MM.1S (cell line): ENCODE measurements at regions not wholly inside any gene's neighbourhood (a gene's known extent, or its start where the extent isn't known, plus 50 kb on each side); places are given as distances from the start of the nearest gene placed in this dataset.
"Not testable (repeated sequence)": the region's sequence is repeated elsewhere in the genome, so short reads cannot be mapped to it uniquely, and the experiment has no call there.

Source experiments
- DNase-seq: peaks from one replicate; pipeline ENCODE4 v3.0.0-alpha.2; 2015
- H2AFZ ChIP-seq: fragments of 300-600 bp; sonication (generic); 2 replicates; pipeline ENCODE4 v1.6.0; 2016; ENCODE audit warnings: antibody characterized with exemption, low read length
- H3F3A ChIP-seq: fragments of 300-600 bp; sonication (generic); 2 replicates; pipeline ENCODE4 v1.6.1; 2016; ENCODE audit warnings: mild to moderate bottlenecking, antibody characterized with exemption, low read length, moderate library complexity, mixed read lengths; ENCODE audit not compliant: insufficient read depth
- H3K27ac ChIP-seq: fragments of 300-600 bp; sonication (generic); 2 replicates; pipeline ENCODE4 v1.5.1; 2016; ENCODE audit warnings: mild to moderate bottlenecking, low read length
- H3K27me3 ChIP-seq: fragments of 300-600 bp; sonication (generic); replicated peaks from 2 replicates; pipeline ENCODE4 v1.6.0; 2016; ENCODE audit warnings: low read length; ENCODE audit not compliant: insufficient read depth
- H3K36me3 ChIP-seq: fragments of 300-600 bp; sonication (generic); replicated peaks from 2 replicates; pipeline ENCODE4 v1.6.1; 2016; ENCODE audit warnings: mild to moderate bottlenecking, low read length, mixed read lengths; ENCODE audit not compliant: insufficient read depth
- H3K4me1 ChIP-seq: fragments of 300-600 bp; sonication (generic); 2 replicates; pipeline ENCODE4 v1.6.1; 2016; ENCODE audit warnings: low read length, mixed read lengths
- H3K4me2 ChIP-seq: fragments of 300-600 bp; sonication (generic); 2 replicates; pipeline ENCODE4 v1.6.0; 2016; ENCODE audit warnings: low read depth, low read length
- H3K4me3 ChIP-seq: fragments of 300-600 bp; sonication (generic); 2 replicates; pipeline ENCODE4 v1.5.1; 2016; ENCODE audit warnings: low read length, mixed read lengths
- H3K79me2 ChIP-seq: fragments of 300-600 bp; sonication (generic); 2 replicates; pipeline ENCODE4 v1.6.1; 2016; ENCODE audit warnings: mixed run types, low read length, mixed read lengths
- H3K9ac ChIP-seq: fragments of 300-600 bp; sonication (generic); 2 replicates; pipeline ENCODE4 v1.6.1; 2016; ENCODE audit warnings: low read length, mixed read lengths
- H3K9me2 ChIP-seq: fragments of 300-600 bp; sonication (generic); replicated peaks from 2 replicates; pipeline ENCODE4 v1.6.1; 2016; ENCODE audit warnings: mild to moderate bottlenecking, low read length, mixed read lengths; ENCODE audit not compliant: insufficient read depth
- H3K9me3 ChIP-seq: fragments of 300-600 bp; sonication (generic); replicated peaks from 2 replicates; pipeline ENCODE4 v1.6.1; 2016; ENCODE audit warnings: mild to moderate bottlenecking, low read length, mixed read lengths; ENCODE audit not compliant: insufficient read depth
- H4K20me1 ChIP-seq: fragments of 300-600 bp; sonication (generic); 2 replicates; pipeline ENCODE4 v1.6.1; 2016; ENCODE audit warnings: mild to moderate bottlenecking, low read length, moderate library complexity, mixed read lengths; ENCODE audit not compliant: insufficient read depth
- CTCF ChIP-seq: fragments of 300-600 bp; sonication (generic); IDR thresholded peaks from 2 replicates; pipeline ENCODE4 v1.5.1; 2016; ENCODE audit warnings: antibody characterized with exemption, low read length, mixed read lengths
- EZH2 ChIP-seq: fragments of 300-600 bp; sonication (generic); optimal IDR thresholded peaks from 2 replicates; pipeline ENCODE3; 2017; ENCODE audit warnings: low read depth, mild to moderate bottlenecking, antibody characterized with exemption, low read length, mixed read lengths
- EZH2phosphoT487 ChIP-seq: fragments of 300-600 bp; sonication (generic); IDR thresholded peaks from 2 replicates; pipeline ENCODE4 v1.6.1; 2018; ENCODE audit warnings: antibody characterized with exemption, low read length

- no peaks in the 10 kb centered on the region for H3F3A ChIP-seq
- DNase-seq: no peak
- H2AFZ ChIP-seq: no peak overlapping the region
- no peaks in the 10 kb centered on the region for H3K79me2 ChIP-seq
- no peaks in the 10 kb centered on the region for H3K9me3 ChIP-seq
- H3K4me2 ChIP-seq: no peak overlapping the region
- H4K20me1 ChIP-seq: no peaks in the 10 kb centered on the region
- H3K9ac ChIP-seq: no peak overlapping the region
- no peak overlapping the region for H3K27ac ChIP-seq
- H3K36me3 ChIP-seq: no peaks in the 10 kb centered on the region
- H3K4me3 ChIP-seq: no peak overlapping the region
- H3K4me1 ChIP-seq: no peaks in the 10 kb centered on the region
- no peaks in the 10 kb centered on the region for H3K27me3 ChIP-seq
- H3K9me2 ChIP-seq: no peaks in the 10 kb centered on the region
- no peak for TF ChIP-seq EZH2phosphoT487
- TF ChIP-seq EZH2: no peak
- TF ChIP-seq CTCF: no peak
Measured at GRCh38 chr18:78507217-78507616, 472.4 kb upstream of the SALL3 start.

GRCh38 chr18:78508228-78508824, 471.3 kb upstream of the SALL3 start:
- DNase-seq: not testable (repeated sequence)

GRCh38 chr18:78510091-78510490, 469.5 kb upstream of the SALL3 start:
- no peaks in the 10 kb centered on the region for H4K20me1 ChIP-seq
- H3K9me2 ChIP-seq: no peaks in the 10 kb centered on the region
- no peak overlapping the region for H3K4me3 ChIP-seq
- H3K4me1 ChIP-seq: no peaks in the 10 kb centered on the region
- no peak overlapping the region for H3K4me2 ChIP-seq
- H3K9me3 ChIP-seq: no peaks in the 10 kb centered on the region
- H2AFZ ChIP-seq: no peak overlapping the region
- no peak for DNase-seq
- no peaks in the 10 kb centered on the region for H3K36me3 ChIP-seq
- no peak overlapping the region for H3K27ac ChIP-seq
- H3K27me3 ChIP-seq: no peaks in the 10 kb centered on the region
- no peaks in the 10 kb centered on the region for H3F3A ChIP-seq
- H3K79me2 ChIP-seq: no peaks in the 10 kb centered on the region
- TF ChIP-seq EZH2phosphoT487 (no peak), CTCF (no peak), EZH2 (no peak)
- no peak overlapping the region for H3K9ac ChIP-seq

More at GRCh38 chr18:78508228-78508824, 471.3 kb upstream of the SALL3 start:
- not testable (repeated sequence) for H3K36me3 ChIP-seq, H4K20me1 ChIP-seq, H3K27ac ChIP-seq, H3K9me2 ChIP-seq, H3K9me3 ChIP-seq, H2AFZ ChIP-seq, H3K9ac ChIP-seq, H3K4me1 ChIP-seq, H3K4me3 ChIP-seq, H3K4me2 ChIP-seq, H3F3A ChIP-seq, H3K79me2 ChIP-seq, H3K27me3 ChIP-seq

GRCh38 chr18:78510636-78511035, 469.0 kb upstream of the SALL3 start:
- no peak overlapping the region for H3K4me2 ChIP-seq
- no peak overlapping the region for H3K27ac ChIP-seq
- H4K20me1 ChIP-seq: no peaks in the 10 kb centered on the region
- H3K9ac ChIP-seq: no peak overlapping the region
- no peaks in the 10 kb centered on the region for H3K9me3 ChIP-seq
- H3K27me3 ChIP-seq: no peaks in the 10 kb centered on the region
- no peaks in the 10 kb centered on the region for H3F3A ChIP-seq
- no peaks in the 10 kb centered on the region for H3K36me3 ChIP-seq
- no peak for DNase-seq
- no peaks in the 10 kb centered on the region for H3K79me2 ChIP-seq
- no peaks in the 10 kb centered on the region for H3K9me2 ChIP-seq
- H2AFZ ChIP-seq: no peak overlapping the region
- H3K4me3 ChIP-seq: no peak overlapping the region
- TF ChIP-seq CTCF: no peak
- no peak for TF ChIP-seq EZH2
- TF ChIP-seq EZH2phosphoT487: no peak
- H3K4me1 ChIP-seq: no peaks in the 10 kb centered on the region
